GM23338 (cell line): ENCODE measurements at regions not wholly inside any gene's neighbourhood (a gene's known extent, or its start where the extent isn't known, plus 50 kb on each side); places are given as distances from the start of the nearest gene placed in this dataset.

Source experiments
- ATAC-seq: fragments of 200-7000 bp; cut with Tn5 transposase; 3 replicates; pipeline ENCODE4 v1.9.1; 2020
- DNase-seq: peaks from one replicate; pipeline ENCODE4 v3.0.0-alpha.2; 2015; ENCODE audit warnings: low spot score
- H2AFZ ChIP-seq: fragments of 200-600 bp; sonication (generic); 2 replicates; pipeline ENCODE4 v1.8.0; 2016; ENCODE audit warnings: antibody characterized with exemption, mild to moderate bottlenecking, moderate library complexity
- H3F3A ChIP-seq: fragments of 200-600 bp; sonication (generic); replicated peaks from 2 replicates; pipeline ENCODE4 v1.8.0; 2017; ENCODE audit warnings: antibody characterized with exemption, mixed run types, low read depth
- H3K27ac ChIP-seq: fragments of 200-600 bp; sonication (generic); 2 replicates; pipeline ENCODE4 v1.6.1; 2016; ENCODE audit warnings: low read depth
- H3K27me3 ChIP-seq: fragments of 200-600 bp; sonication (generic); 2 replicates; pipeline ENCODE4 v1.8.0; 2016; ENCODE audit warnings: mild to moderate bottlenecking, mixed run types, moderate library complexity; ENCODE audit not compliant: insufficient read depth
- H3K36me3 ChIP-seq: fragments of 200-600 bp; sonication (generic); 2 replicates; pipeline ENCODE4 v1.8.0; 2016; ENCODE audit warnings: mild to moderate bottlenecking; ENCODE audit not compliant: insufficient read depth
- H3K4me1 ChIP-seq: fragments of 200-600 bp; sonication (generic); 2 replicates; pipeline ENCODE4 v1.8.0; 2016; ENCODE audit warnings: mild to moderate bottlenecking, moderate library complexity; ENCODE audit not compliant: insufficient read depth
- H3K4me2 ChIP-seq: fragments of 200-600 bp; sonication (generic); 2 replicates; pipeline ENCODE4 v1.7.1; 2017; ENCODE audit warnings: mixed run types
- H3K4me3 ChIP-seq: fragments of 200-600 bp; sonication (generic); 2 replicates; pipeline ENCODE4 v1.6.1; 2016; ENCODE audit warnings: mixed run types
- H3K79me2 ChIP-seq: fragments of 200-600 bp; sonication (generic); replicated peaks from 2 replicates; pipeline ENCODE4 v1.8.0; 2017; ENCODE audit warnings: mild to moderate bottlenecking; ENCODE audit not compliant: insufficient read depth
- H3K9me2 ChIP-seq: fragments of 200-600 bp; sonication (generic); 2 replicates; pipeline ENCODE4 v1.8.0; 2017; ENCODE audit not compliant: insufficient read depth
- H4K20me1 ChIP-seq: fragments of 200-600 bp; sonication (generic); replicated peaks from 2 replicates; pipeline ENCODE4 v1.8.0; 2017; ENCODE audit warnings: mild to moderate bottlenecking; ENCODE audit not compliant: insufficient read depth
- H3K27ac Mint-ChIP-seq: 2 replicates; pipeline ENCODE4 v1.8.0; 2020; ENCODE audit warnings: inconsistent platforms, mild to moderate bottlenecking, moderate library complexity, mixed read lengths
- H3K27me3 Mint-ChIP-seq: 3 replicates; pipeline ENCODE4 v1.8.0; 2022; ENCODE audit warnings: low read depth, mild to moderate bottlenecking, moderate library complexity, mixed read lengths, inconsistent platforms; ENCODE audit not compliant: insufficient read depth, poor library complexity
- H3K36me3 Mint-ChIP-seq: 3 replicates; pipeline ENCODE4 v1.8.0; 2021; ENCODE audit warnings: low read depth, mild to moderate bottlenecking, inconsistent platforms, moderate library complexity, mixed read lengths
- H3K4me1 Mint-ChIP-seq: 3 replicates; pipeline ENCODE4 v1.8.0; 2020; ENCODE audit warnings: mild to moderate bottlenecking, inconsistent platforms, mixed read lengths
- H3K4me3 Mint-ChIP-seq: 3 replicates; pipeline ENCODE4 v1.8.0; 2021; ENCODE audit warnings: moderate library complexity, mild to moderate bottlenecking, inconsistent platforms, mixed read lengths
- H3K9me3 Mint-ChIP-seq: 3 replicates; pipeline ENCODE4 v1.8.0; 2020; ENCODE audit warnings: moderate library complexity, mild to moderate bottlenecking, inconsistent platforms, mixed read lengths
- CREB1 ChIP-seq: fragments of 250-450 bp; sonication (Bioruptor Pico); IDR thresholded peaks from 2 replicates; pipeline ENCODE4 v1.5.0; 2020; ENCODE audit warnings: low read depth, mild to moderate bottlenecking, moderate library complexity
- CTCF ChIP-seq, 2 experiments: fragments of 200-600 bp in 1 of 2; sonication (generic) in 1 of 2; conservative IDR thresholded peaks; 2 replicates each; pipeline versions ENCODE4 v1.5.1 to v1.6.1; 2016 to 2017; ENCODE audit warnings: antibody characterized with exemption in 2 of 2, low read depth in 2 of 2, mild to moderate bottlenecking in 2 of 2, moderate library complexity in 1 of 2
- ETS1 ChIP-seq: IDR thresholded peaks from 2 replicates; pipeline ENCODE4 v1.6.1; 2016; ENCODE audit warnings: antibody characterized with exemption
- JUNB ChIP-seq: IDR thresholded peaks from one replicate; pipeline ENCODE4 v1.6.1; 2016; ENCODE audit warnings: antibody characterized with exemption; ENCODE audit not compliant: unreplicated experiment
- NANOG ChIP-seq: IDR thresholded peaks from 2 replicates; pipeline ENCODE4 v1.6.1; 2016; ENCODE audit warnings: antibody characterized with exemption, borderline replicate concordance
- POLR2AphosphoS5 ChIP-seq: IDR thresholded peaks from 2 replicates; pipeline ENCODE4 v1.6.1; 2016; ENCODE audit warnings: antibody characterized with exemption, low read depth
- REST ChIP-seq: IDR thresholded peaks from one replicate; pipeline ENCODE4 v1.6.1; 2018; ENCODE audit warnings: antibody characterized with exemption; ENCODE audit not compliant: unreplicated experiment
- STAT1 ChIP-seq: IDR thresholded peaks from one replicate; pipeline ENCODE4 v1.6.1; 2016; ENCODE audit warnings: antibody characterized with exemption; ENCODE audit not compliant: unreplicated experiment
- ZNF114 ChIP-seq: fragments of 250-450 bp; sonication (Bioruptor Pico); IDR thresholded peaks from 2 replicates; pipeline ENCODE4 v1.5.0; 2020; ENCODE audit warnings: mild to moderate bottlenecking, moderate library complexity
- ZNF331 ChIP-seq: fragments of 250-450 bp; sonication (Bioruptor Pico); IDR thresholded peaks from 2 replicates; pipeline ENCODE4 v1.5.0; 2020; ENCODE audit warnings: low read depth, mild to moderate bottlenecking, moderate library complexity

- TF ChIP-seq ETS1: no peak
- TF ChIP-seq NANOG: no peak
- no peak for TF ChIP-seq ZNF114 (CRISPR knock-in tag)
- TF ChIP-seq STAT1: no peak
These were observed 69.1 kb upstream of the PTER start (continued) for GRCh38 chr10:16367621-16368292.

- H3K4me1 ChIP-seq: peaks cover 16% of the 10 kb centered on the region; the same call in 1 of the 2 replicates
- H3K4me1 Mint-ChIP-seq: peaks cover 21% of the 10 kb centered on the region
- no peaks in the 10 kb centered on the region for H3K9me3 Mint-ChIP-seq
- no peak for DNase-seq
- no peak for ATAC-seq
- H3K27ac ChIP-seq: no peak overlapping the region
- no peak overlapping the region for H3K4me3 Mint-ChIP-seq
- no peaks in the 10 kb centered on the region for H4K20me1 ChIP-seq
- H3K4me2 ChIP-seq: no peak overlapping the region
- H3K9me2 ChIP-seq: no peaks in the 10 kb centered on the region
- H3K79me2 ChIP-seq: no peaks in the 10 kb centered on the region
- H3K4me3 ChIP-seq: no peak overlapping the region
- H3K27me3 Mint-ChIP-seq: peaks cover 3% of the 10 kb centered on the region
- no peaks in the 10 kb centered on the region for H3K27me3 ChIP-seq
- H3F3A ChIP-seq: no peaks in the 10 kb centered on the region
- H2AFZ ChIP-seq: 0 out of 2 replicates have a peak overlapping the region, but pooled peaks have one; percentile 2
- H3K36me3 Mint-ChIP-seq: peaks cover 6% of the 10 kb centered on the region; the same call in 1 of the 3 replicates
- H3K27ac Mint-ChIP-seq: no peak overlapping the region
- no peaks in the 10 kb centered on the region for H3K36me3 ChIP-seq
- no peak for TF ChIP-seq CREB1 (CRISPR knock-in tag)
- TF ChIP-seq POLR2AphosphoS5: no peak
- TF ChIP-seq CTCF (conservative IDR thresholded peaks at IDR 0.05; ENCODE audit: low read depth in 2 of 2): no peak
- TF ChIP-seq REST: no peak
- no peak for TF ChIP-seq JUNB
- no peak for TF ChIP-seq STAT1
- TF ChIP-seq NANOG: no peak
- TF ChIP-seq ZNF114 (CRISPR knock-in tag): no peak
- no peak for TF ChIP-seq ZNF331
- no peak for TF ChIP-seq ETS1
These were observed 55.7 kb upstream of the PTER start for GRCh38 chr10:16381083-16381482.
